GM21619 (cell line): ENCODE measurements at regions not wholly inside any gene's neighbourhood (a gene's known extent, or its start where the extent isn't known, plus 50 kb on each side); places are given as distances from the start of the nearest gene placed in this dataset.

ENCODE experiments used
- ATAC-seq: cut with Tn5 transposase; IDR thresholded peaks from one replicate; pipeline ENCODE4 v1.9.1; 2021; ENCODE audit not compliant: unreplicated experiment

DNA sequence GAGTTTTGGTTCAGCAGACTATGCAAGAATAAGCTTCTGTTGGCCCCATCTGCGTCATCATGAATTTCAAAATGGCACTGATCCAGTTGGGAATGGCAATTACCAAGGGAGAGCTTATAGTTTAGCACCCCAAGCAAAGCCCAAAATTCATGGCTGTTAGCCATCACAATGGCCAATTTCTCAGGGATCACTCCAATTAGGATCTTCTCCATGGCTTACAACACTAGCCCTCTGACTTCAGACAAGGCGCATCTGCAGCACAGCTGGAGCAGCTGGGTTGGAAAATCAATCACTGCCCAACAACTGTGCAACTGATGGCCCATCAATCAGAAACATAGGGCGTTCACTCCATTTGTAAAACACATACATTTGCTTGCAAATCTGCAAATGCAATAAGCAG, 273.6 kb downstream of the SRBD1 start:
- ATAC-seq: no peak

DNA sequence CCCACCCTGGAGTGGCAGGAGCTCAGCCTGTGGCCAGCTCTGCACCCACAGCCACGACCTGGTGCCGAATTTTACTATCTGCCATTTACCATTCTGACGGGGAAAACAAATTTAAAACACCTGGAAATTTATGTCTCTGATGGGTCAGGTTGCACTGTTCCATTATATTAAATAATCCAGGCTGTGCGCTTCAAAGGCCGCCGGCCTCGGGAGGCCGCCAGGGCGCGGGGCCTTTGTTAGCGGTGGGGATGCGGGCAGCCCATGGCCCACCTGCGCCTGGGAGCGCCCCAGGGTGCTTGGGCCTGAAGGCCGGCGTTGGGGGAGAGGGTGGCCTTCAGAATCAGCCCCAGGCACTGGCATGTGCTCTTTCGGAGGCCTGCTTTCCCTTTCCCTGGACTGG, 276.9 kb downstream of the SRBD1 start:
- no peak for ATAC-seq

DNA sequence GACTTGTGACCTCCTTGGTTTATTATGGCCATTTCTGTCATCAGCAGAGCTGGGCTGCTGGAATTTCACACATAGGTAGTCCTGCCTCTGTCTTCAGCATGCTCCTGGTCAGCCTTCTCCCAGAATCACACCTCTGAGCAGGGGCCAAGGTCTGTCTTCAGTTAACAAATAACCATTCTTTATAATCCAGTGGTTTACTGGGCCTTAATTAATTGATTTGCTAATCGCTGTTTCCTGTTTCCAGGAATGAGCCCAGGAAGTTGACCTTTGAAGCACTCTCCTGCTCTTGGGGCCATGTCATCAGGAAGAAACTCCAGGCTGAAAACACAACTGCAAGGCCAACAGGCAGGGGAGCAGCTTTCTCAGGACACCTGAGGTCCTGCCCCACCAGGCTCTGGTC, 278.5 kb downstream of the SRBD1 start:
- ATAC-seq: no peak

DNA sequence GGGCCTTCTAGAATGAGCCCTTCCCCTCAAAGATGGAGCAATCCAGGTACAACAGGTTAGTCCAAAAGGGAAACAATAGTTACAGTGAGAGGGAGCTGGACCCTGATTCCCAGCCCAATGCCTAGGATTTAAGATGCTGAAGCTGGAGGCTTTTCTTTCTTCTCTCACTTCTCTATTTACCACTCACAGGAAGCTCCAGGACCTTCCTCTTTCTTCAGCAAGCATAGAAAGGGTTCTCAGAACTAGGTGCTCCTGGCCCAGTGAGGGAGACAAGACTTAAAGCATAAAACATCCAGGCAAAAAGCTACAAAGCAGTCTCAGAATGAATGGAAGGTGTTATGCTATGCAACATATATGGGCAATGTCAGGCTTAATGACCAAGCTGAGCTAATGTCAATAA, 279.0 kb downstream of the SRBD1 start:
- no peak for ATAC-seq

GRCh38 chr2:45331410-45331786, 279.7 kb downstream of the SRBD1 start:
- ATAC-seq: no peak

DNA sequence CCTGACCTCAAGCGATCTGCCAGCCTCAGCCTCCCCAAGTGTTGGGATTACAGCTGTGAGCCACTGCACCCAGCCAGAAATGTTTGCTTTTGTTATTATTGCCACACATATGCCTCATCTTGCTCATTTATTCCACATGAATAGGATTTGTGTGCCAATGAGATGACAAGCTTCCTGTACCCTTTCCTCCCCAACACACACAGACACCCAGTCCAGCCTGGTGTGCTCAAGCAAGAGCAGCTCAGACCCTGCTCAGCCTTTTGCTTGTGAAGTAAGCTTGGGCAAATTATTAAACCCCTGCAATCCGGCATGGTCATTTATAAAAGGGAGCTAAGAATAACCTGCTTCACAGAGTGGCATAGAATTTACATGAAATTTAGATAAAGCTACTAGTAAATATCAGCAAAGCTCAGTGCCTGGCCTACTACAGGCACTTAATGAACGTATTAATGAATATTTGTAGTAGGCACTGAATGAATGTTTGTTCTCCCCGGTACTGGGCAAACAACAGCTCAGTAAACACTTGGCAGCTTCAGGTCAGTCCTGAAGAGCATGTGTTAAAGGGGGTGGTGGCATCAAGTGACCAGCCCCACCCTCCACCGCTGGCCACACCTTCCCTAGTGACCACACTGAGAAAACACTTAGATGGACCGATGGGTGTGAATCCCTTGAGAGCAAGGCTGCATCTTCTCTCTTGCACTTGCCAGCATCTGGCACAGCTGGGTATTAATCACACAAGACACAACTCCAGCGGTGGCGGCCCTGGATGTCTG, 280.2 kb downstream of the SRBD1 start:
- no peak for ATAC-seq

DNA sequence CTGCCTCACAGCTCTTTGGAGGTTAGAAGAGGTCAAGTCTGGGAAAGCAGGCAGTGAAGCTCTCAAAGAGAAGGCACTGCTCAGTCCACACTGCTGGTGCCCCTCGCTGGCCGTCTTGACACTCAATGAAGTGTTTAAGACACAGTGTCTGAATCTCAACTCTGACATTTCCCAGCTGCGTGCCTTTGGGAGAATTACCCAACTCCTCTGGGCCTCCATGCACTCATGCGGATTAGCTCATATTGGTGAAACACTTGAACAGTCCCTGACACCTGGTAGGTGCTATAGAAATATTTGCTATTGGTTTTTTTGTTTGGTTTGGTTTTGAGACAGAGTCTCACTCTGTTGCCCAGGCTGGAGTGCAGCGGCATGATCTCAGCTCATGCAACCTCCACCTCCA, 281.0 kb downstream of the SRBD1 start:
- ATAC-seq: no peak

DNA sequence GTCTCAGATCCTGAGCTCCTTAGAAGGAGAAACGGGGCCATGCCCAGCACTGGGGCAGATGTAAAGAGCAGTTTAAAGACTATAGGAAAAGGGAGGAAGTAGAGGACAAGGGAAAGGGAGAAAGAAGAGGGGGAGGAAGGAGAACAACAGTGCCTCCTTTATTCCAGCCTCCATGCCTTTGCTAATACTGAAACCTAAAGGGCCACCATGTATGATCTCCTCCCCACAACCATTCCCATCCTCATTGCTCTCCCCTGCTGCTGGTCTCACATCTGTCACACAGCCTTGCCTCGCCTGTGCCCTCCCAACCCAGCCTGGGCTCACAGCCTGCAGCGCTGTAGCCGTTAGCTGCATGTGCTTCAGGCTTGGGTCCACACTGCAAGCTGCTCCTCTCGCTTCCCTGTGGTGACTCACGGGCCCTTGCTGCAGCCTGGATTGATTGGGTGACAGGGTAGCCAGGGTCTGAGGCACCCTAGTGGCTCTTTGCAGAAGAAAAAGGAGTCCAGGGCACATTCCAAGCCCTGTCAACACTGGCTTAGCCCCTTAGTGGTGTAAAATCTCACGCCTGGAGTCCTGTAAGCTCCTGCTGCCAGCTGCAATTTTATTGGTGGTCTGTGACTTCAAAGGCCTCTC, 281.9 kb downstream of the SRBD1 start:
- no peak for ATAC-seq

GRCh38 chr2:45328264-45328870, 282.7 kb downstream of the SRBD1 start:
- ATAC-seq: no peak

DNA sequence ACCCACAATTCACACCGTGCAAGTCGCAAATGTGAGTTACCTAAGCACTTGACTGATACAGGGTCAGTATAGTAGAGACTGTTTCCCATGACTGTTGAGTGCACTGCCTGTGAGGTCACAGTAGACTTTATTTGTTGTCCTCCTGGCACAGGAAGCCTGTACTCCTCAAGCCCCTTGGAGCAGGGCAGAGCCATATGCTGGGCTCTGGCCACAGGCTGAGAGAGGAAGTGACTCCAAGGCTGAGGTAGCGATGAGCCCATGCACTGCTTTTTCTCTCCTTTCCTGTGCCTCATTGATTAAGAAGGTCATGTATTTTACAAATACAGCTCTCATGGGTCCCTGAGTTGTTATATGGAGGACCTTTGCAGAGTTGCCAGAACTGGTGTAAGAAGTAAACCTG, 287.7 kb downstream of the SRBD1 start:
- no peak for ATAC-seq

GRCh38 chr2:45320956-45321355, 290.1 kb downstream of the SRBD1 start:
- no peak for ATAC-seq

DNA sequence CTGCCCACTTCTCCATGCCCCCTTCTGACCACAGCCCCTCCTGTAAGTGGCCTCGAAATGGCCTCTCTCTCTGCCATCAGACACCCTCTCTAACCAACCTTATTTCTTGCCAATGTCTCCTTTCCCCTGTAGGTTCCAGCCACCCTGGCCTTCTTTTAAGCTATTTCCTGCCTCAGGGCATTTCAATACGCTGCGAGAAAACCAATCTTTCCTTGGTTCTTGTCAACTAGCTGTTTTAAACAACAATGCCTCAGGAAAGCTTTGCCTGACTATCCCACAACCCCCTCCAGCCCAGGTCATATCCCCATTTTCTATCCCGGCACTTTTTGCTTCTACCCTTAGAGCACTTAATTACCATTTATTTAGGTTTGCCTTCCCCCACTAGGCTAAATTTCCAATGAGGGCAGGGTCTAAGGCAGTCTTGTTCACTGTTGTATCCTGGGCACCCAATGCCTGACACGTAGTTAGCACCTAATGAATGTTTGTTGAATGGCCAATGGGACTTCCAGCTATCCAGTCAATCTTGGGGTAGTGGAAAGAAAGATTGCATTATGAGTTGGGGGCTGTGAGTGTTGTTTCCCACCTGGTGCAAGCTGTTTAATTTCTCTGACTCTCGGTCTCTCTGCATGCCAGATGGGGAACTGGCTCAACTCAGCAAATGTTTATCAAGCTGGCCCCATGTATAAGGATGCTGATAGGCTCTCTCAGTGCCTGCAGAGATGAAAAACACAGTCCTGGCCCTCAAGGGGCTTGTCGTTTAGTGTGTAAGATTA, 291.2 kb downstream of the SRBD1 start:
- ATAC-seq: no peak

- no peak for ATAC-seq
These were observed 292.4 kb downstream of the SRBD1 start for GRCh38 chr2:45318686-45319085.

GRCh38 chr2:45316576-45317338, 294.3 kb downstream of the SRBD1 start:
- no peak for ATAC-seq

GRCh38 chr2:45315861-45316260, 295.2 kb downstream of the SRBD1 start:
- ATAC-seq: no peak

GRCh38 chr2:45312275-45312674, 298.8 kb downstream of the SRBD1 start:
- no peak for ATAC-seq

DNA sequence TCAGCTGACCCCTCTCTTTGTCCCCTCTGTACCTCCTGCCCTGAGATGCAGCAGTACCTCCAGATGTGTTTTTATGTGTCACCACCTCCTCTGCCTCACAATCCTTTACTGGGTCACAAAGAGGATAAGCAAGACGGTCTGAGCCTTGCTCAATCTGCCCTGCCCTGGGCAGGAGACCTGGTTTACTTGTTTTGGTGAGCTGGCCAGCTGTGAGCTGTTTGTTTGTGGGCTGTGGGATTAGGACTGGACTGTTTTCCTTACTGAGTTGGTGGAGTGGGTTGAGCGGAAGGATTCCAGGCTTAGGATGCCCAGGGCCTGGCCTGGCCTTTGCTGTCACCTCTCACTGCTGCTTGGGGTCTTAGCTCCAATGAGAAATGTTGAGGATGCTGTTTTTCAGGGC, 299.5 kb downstream of the SRBD1 start:
- ATAC-seq: no peak

DNA sequence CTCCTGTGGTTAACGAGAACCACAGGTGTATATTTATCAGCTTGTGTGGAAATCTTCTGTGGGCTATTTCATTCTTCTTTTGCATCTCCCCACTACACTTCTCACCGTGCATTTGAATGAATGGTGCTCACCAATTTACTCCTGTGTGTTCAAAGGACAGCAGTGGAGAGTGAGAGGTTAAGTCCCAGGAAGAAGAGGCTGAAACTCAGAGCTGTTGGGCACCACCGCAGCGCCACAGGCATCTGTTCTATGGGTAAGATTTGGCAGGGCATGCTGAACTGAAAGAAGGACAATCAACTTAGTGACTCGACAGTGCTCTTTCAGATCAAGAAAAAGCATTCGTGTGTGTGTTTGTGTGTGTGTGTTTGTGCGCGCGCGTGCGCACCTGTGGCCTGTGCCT, 297.9 kb upstream of the SIX2 start:
- no peak for ATAC-seq

DNA sequence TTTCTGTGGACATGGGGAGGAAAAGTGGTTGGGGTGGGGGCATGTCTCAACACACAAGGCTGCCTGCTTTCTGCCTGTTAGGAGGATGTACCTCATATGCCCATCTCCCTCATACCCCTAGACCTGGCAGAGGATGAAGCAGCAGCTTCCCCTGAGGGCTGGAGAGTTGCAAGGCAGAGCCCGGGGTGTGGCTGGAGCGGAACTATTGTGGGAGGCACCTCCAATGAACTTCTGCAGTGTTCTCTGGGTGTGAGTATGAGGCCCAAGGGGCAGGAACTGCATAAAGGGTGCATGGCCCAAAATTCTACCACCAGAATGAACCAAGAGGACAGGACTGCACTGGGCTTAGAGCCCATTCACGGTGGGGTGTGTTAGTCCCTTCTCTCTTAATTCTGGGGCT, 296.3 kb upstream of the SIX2 start:
- no peak for ATAC-seq

DNA sequence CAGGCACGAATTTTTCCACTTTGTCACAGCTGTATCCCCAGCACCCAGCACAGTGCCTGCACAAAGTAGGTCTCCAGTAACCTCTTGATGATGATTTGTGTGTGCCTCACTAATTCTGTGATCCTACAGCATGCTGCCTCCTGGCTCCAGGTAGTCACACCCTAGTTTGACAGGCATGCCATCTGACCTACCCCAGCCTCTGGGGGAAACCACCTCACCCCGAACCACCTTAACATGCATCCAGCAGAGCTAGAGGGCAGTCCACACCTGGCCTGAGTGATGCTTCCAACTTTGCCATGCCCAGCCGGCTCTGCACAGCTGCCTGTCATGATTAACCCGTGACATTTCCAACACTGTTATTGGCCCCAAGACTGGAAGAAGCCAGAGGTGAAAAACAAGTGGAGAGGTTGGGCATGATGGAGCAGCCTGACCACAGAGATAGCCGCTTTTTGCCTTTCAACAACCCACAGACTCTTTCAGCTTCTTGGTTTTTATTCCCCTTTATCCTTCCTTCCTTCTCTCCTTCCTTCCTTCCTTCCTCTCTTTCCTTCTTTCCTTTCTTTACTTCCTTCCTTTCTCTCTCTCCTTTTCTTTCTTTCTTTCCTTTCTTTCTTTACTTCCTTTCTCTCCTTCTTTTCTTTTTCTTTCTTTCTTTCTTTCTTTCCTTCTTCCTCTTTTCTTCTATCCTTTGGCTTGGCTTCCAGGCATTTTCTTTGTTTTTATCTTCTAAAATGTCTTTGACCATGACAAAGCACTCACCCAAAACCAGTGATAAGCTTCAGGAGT, 294.4 kb upstream of the SIX2 start:
- no peak for ATAC-seq
